GM23248 (cell line): ENCODE measurements at regions not wholly inside any gene's neighbourhood (a gene's known extent, or its start where the extent isn't known, plus 50 kb on each side); places are given as distances from the start of the nearest gene placed in this dataset.
"Not testable (repeated sequence)": the region's sequence is repeated elsewhere in the genome, so short reads cannot be mapped to it uniquely, and the experiment has no call there.

Source experiments
- DNase-seq: peaks from one replicate; pipeline ENCODE4 v3.0.0-alpha.2; 2015
- H2AFZ ChIP-seq: fragments of 200-600 bp; sonication (generic); 2 replicates; pipeline ENCODE4 v1.6.1; 2016; ENCODE audit warnings: antibody characterized with exemption
- H3F3A ChIP-seq: fragments of 200-600 bp; sonication (generic); 2 replicates; pipeline ENCODE4 v1.6.1; 2016; ENCODE audit warnings: mild to moderate bottlenecking, antibody characterized with exemption, mixed run types; ENCODE audit not compliant: insufficient read depth
- H3K27ac ChIP-seq: fragments of 200-600 bp; sonication (generic); 2 replicates; pipeline ENCODE4 v1.5.1; 2016; ENCODE audit warnings: mild to moderate bottlenecking
- H3K27me3 ChIP-seq: fragments of 200-600 bp; sonication (generic); replicated peaks from 2 replicates; pipeline ENCODE4 v1.6.1; 2016; ENCODE audit warnings: mild to moderate bottlenecking; ENCODE audit not compliant: insufficient read depth
- H3K36me3 ChIP-seq: fragments of 200-600 bp; sonication (generic); 2 replicates; pipeline ENCODE4 v1.6.1; 2016; ENCODE audit warnings: low read depth, mild to moderate bottlenecking
- H3K4me1 ChIP-seq: fragments of 200-600 bp; sonication (generic); 2 replicates; pipeline ENCODE4 v1.6.1; 2016; ENCODE audit warnings: mild to moderate bottlenecking; ENCODE audit not compliant: insufficient read depth
- H3K4me2 ChIP-seq: fragments of 200-600 bp; sonication (generic); one replicate; pipeline ENCODE4 v1.6.1; 2016; ENCODE audit warnings: mild to moderate bottlenecking; ENCODE audit not compliant: unreplicated experiment
- H3K4me3 ChIP-seq: fragments of 200-600 bp; sonication (generic); 2 replicates; pipeline ENCODE4 v1.5.1; 2016; ENCODE audit warnings: mild to moderate bottlenecking
- H3K79me2 ChIP-seq: fragments of 200-600 bp; sonication (generic); 2 replicates; pipeline ENCODE4 v1.6.1; 2016; ENCODE audit warnings: mild to moderate bottlenecking; ENCODE audit not compliant: insufficient read depth
- H3K9ac ChIP-seq: fragments of 200-600 bp; sonication (generic); 2 replicates; pipeline ENCODE4 v1.6.1; 2016; ENCODE audit warnings: mild to moderate bottlenecking
- H3K9me2 ChIP-seq: fragments of 200-600 bp; sonication (generic); 2 replicates; pipeline ENCODE4 v1.6.1; 2016; ENCODE audit warnings: mixed run types, mild to moderate bottlenecking, moderate library complexity; ENCODE audit not compliant: insufficient read depth
- H3K9me3 ChIP-seq: fragments of 200-600 bp; sonication (generic); one replicate; pipeline ENCODE4 v1.6.1; 2017; ENCODE audit warnings: low read depth
- H4K20me1 ChIP-seq: fragments of 200-600 bp; sonication (generic); 2 replicates; pipeline ENCODE4 v1.6.0; 2016; ENCODE audit not compliant: insufficient read depth
- EZH2 ChIP-seq: fragments of 200-600 bp; sonication (generic); IDR thresholded peaks from 2 replicates; pipeline ENCODE4 v1.6.1; 2018; ENCODE audit warnings: antibody characterized with exemption, mild to moderate bottlenecking; ENCODE audit not compliant: insufficient read depth, poor library complexity, severe bottlenecking
- EZH2phosphoT487 ChIP-seq: fragments of 200-600 bp; sonication (generic); IDR thresholded peaks from 2 replicates; pipeline ENCODE4 v1.6.1; 2018; ENCODE audit warnings: antibody characterized with exemption, moderate library complexity, mild to moderate bottlenecking, low read depth; ENCODE audit not compliant: insufficient read depth
- WGBS, 2 experiments: methylation state at CpG; one replicate each; pipeline ENCODE4 v1.1.6; 2015 to 2017; ENCODE audit warnings: low lambda C conversion rate in 2 of 2, low coverage in 1 of 2; ENCODE audit errors: missing lambda C conversion rate in 2 of 2; 5-methylcytosine and 5-hydroxymethylcytosine counted together
- in situ Hi-C: fragments of 300-500 bp; cut with MboI; formaldehyde crosslinking; loops from 2 replicates; pipeline ENCODE4 v1.15.0; 2020

- no peaks in the 10 kb centered on the region for H3K9me3 ChIP-seq
- no peaks in the 10 kb centered on the region for H3F3A ChIP-seq
- no peaks in the 10 kb centered on the region for H3K79me2 ChIP-seq
- TF ChIP-seq EZH2phosphoT487 (no peak), EZH2 (no peak)
- no peaks in the 10 kb centered on the region for H4K20me1 ChIP-seq
- H3K4me3 ChIP-seq, result no peak overlapping the region
- no peak overlapping the region for H3K27ac ChIP-seq
- H3K27me3 ChIP-seq, result peaks cover 16% of the 10 kb centered on the region
- in situ Hi-C loops, result loop anchor here (10.0 kb wide), 1 partner anchor 319 kb away; the partner anchor contains the start of gene OLFM1
- no peaks in the 10 kb centered on the region for H3K9me2 ChIP-seq
- H3K4me2 ChIP-seq, result no peak overlapping the region
- no peaks in the 10 kb centered on the region for H3K36me3 ChIP-seq
- no peak overlapping the region for H3K9ac ChIP-seq
- H3K4me1 ChIP-seq, result no peaks in the 10 kb centered on the region
- no peak overlapping the region for H2AFZ ChIP-seq
- DNase-seq, result no peak
- 34 to 50% methylated on average over 11 of the region's 11 CpGs for WGBS, 2 experiments
Observed at GRCh38 chr9:135403733-135404450, 75.7 kb upstream of the PPP1R26 start.

- no peaks in the 10 kb centered on the region for H3K79me2 ChIP-seq
- H3K36me3 ChIP-seq, result no peaks in the 10 kb centered on the region
- TF ChIP-seq EZH2phosphoT487 (no peak), EZH2 (no peak)
- DNase-seq, result no peak
- no peaks in the 10 kb centered on the region for H4K20me1 ChIP-seq
- WGBS, 2 experiments, result 71 to 72% methylated on average over 23 of the region's 23 CpGs
- H3K27me3 ChIP-seq, result peaks cover 16% of the 10 kb centered on the region
- no peaks in the 10 kb centered on the region for H3K9me2 ChIP-seq
- H2AFZ ChIP-seq, result no peak overlapping the region
- no peaks in the 10 kb centered on the region for H3F3A ChIP-seq
- in situ Hi-C loops, result loop anchor here (10.0 kb wide), 1 partner anchor 320 kb away; the partner anchor contains the start of gene OLFM1
- no peaks in the 10 kb centered on the region for H3K9me3 ChIP-seq
- no peaks in the 10 kb centered on the region for H3K4me1 ChIP-seq
- H3K9ac ChIP-seq, result no peak overlapping the region
- H3K4me3 ChIP-seq, result no peak overlapping the region
- H3K4me2 ChIP-seq, result no peak overlapping the region
- H3K27ac ChIP-seq, result no peak overlapping the region
Observed at GRCh38 chr9:135404451-135405144, 75.0 kb upstream of the PPP1R26 start.

GRCh38 chr9:135405145-135405464 is 74.5 kb upstream of the PPP1R26 start:
- H3K4me1 ChIP-seq, H3F3A ChIP-seq, H4K20me1 ChIP-seq, H2AFZ ChIP-seq, DNase-seq, H3K4me3 ChIP-seq, H3K27ac ChIP-seq, H3K9ac ChIP-seq, H3K9me2 ChIP-seq, H3K36me3 ChIP-seq, H3K4me2 ChIP-seq, H3K9me3 ChIP-seq, H3K79me2 ChIP-seq: not testable (repeated sequence)
- 59 to 67% methylated on average over 12 of the region's 12 CpGs for WGBS, 2 experiments
- in situ Hi-C loops, result loop anchor here (10.0 kb wide), 1 partner anchor 320 kb away; the partner anchor contains the start of gene OLFM1
- H3K27me3 ChIP-seq, result peaks cover 19% of the 10 kb centered on the region

GRCh38 chr9:135408476-135409254 is 70.9 kb upstream of the PPP1R26 start:
- no peak overlapping the region for H3K4me2 ChIP-seq
- in situ Hi-C loops, result loop anchor here (10.0 kb wide), 1 partner anchor 324 kb away; the partner anchor contains the start of gene OLFM1
- H3K27me3 ChIP-seq, result peaks cover 15% of the 10 kb centered on the region
- no peak overlapping the region for H3K9ac ChIP-seq
- no peak for DNase-seq
- H4K20me1 ChIP-seq, result no peaks in the 10 kb centered on the region
- H3F3A ChIP-seq, result no peaks in the 10 kb centered on the region
- H3K79me2 ChIP-seq, result no peaks in the 10 kb centered on the region
- H2AFZ ChIP-seq, result no peak overlapping the region
- no peak overlapping the region for H3K4me3 ChIP-seq
- no peaks in the 10 kb centered on the region for H3K9me3 ChIP-seq
- no peaks in the 10 kb centered on the region for H3K36me3 ChIP-seq
- no peak for TF ChIP-seq EZH2
- no peak for TF ChIP-seq EZH2phosphoT487
- H3K4me1 ChIP-seq, result no peaks in the 10 kb centered on the region
- H3K9me2 ChIP-seq, result no peaks in the 10 kb centered on the region
- 51% methylated on average over 14 of the region's 14 CpGs for WGBS, 2 experiments
- H3K27ac ChIP-seq, result no peak overlapping the region
